HG02678 (cell line): ENCODE measurements at regions not wholly inside any gene's neighbourhood (a gene's known extent, or its start where the extent isn't known, plus 50 kb on each side); places are given as distances from the start of the nearest gene placed in this dataset.

Source experiments
- ATAC-seq: cut with Tn5 transposase; IDR thresholded peaks from one replicate; pipeline ENCODE4 v1.9.1; 2021; ENCODE audit warnings: mild to moderate bottlenecking, moderate library complexity; ENCODE audit not compliant: unreplicated experiment

- ATAC-seq, result no peak
These were observed 661.2 kb downstream of the TBC1D4 start for GRCh38 chr13:74820809-74821208.

DNA sequence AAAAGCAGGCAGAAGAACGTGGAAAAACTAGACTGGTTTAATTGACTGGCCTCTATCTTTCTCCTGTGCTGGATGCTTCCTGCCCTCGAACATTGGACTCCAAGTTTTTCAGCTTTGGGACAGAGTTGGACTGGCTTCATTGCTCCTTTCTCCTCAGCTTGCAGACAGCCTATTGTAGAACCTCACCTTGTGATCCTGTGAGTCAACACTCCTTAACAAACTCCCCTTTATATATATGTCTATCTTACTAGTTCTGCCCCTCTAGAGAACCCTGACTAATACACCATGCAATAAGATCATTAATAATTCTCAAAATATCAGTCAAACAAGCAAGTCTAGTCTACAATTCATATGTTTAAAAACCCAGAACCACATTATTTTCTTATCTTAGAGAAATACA lies 662.4 kb downstream of the TBC1D4 start:
- no peak for ATAC-seq

DNA sequence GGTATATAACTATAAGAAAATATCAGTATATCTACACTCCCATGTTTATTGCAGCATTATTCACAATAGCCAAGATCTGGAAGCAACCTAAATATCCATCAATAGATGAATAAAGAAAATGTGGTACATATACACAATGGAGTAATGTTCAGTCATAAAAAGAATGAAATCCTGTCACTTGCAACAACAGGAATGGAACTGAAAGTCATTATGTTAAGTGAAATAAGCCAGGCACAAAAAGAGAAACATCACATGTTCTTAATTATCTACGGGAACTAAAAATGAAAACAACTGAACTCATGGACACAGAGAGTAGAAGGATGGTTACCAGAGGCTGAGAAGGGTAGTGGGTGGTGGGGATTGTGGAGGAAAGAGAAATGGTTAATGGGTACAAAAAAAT lies 665.2 kb downstream of the TBC1D4 start:
- no peak for ATAC-seq

DNA sequence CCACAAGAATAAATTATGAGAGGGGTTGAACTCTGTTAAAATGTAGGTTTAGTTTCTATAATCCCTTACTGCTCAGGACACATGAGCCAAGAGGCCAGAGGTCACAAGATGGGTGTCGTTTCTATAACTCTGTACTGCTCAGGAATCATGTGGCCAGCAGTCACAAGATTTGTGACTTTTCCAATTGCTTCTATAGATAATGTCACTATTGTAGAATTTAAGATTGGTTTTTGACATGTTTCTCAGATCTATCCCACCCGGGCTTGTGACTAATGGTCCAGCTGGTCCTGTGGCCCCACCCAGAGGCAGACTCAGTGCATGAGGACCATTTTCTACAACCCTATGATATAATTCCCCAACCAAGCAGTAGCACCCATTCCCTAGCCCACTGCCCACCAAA lies 662.0 kb upstream of the KLF12 start:
- no peak for ATAC-seq

- ATAC-seq, result no peak
These were observed 661.3 kb upstream of the KLF12 start for GRCh38 chr13:74795526-74795925.

DNA sequence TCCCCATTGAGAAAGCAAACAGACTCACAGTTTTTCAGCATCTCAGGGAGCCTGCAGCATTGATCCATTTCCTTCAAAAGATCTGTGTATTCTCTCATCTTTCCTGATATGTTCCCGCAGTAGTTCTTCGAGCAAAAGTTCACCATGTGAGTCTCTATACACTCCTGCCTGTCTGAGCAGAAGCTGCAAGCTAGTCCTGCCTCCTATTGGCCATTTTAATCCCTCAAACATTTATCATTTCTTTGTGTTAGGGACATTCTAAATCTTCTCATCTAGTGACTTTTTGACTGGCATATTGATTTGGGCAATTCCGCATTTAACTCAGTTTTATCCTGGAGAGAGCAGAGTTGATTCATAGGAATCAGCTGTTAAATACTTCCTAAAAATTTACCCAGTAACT lies 660.4 kb upstream of the KLF12 start:
- ATAC-seq, result no peak

DNA sequence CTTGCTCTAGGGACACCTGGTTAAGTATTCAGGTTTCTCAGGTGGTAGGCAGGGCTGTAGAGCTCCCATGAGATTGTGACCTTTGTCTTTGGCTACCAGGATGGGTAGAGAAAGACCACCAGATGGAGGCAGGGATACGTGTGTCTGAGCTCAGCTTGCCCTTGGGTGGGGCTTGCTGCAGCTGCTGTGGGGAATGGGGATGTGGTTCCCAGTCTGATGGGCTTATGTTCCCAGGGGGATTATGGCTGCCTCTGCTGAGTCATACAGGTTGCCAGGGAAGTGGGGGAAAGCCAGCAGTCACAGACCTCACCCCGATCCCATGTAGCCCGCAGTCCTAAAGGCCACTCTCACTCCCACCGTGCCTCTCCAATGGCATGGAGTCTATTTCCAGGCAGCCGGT lies 659.9 kb upstream of the KLF12 start:
- ATAC-seq, result no peak

GRCh38 chr13:74784959-74785358 lies 650.8 kb upstream of the KLF12 start:
- no peak for ATAC-seq

DNA sequence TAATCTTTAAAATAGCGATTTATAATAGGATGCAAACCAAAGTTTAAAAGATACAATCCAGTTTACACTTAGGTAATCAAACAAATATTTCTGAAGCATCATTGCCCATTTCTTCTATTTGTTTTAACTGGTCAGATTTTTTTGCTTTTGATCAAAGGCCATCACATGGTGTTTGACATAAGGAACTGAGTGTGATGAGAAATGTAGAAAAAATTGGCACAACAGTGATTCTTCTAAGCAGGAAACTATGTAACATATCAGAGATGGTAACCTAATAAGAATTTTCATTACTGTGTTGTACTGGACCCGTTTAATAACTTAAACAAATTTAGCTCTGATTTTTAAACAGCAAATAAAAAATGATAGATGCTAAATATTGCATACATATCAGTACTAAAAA lies 644.7 kb upstream of the KLF12 start:
- ATAC-seq, result no peak

- ATAC-seq, result no peak
These were observed 643.9 kb upstream of the KLF12 start for GRCh38 chr13:74778087-74778486.

- ATAC-seq, result no peak
These were observed 640.1 kb upstream of the KLF12 start for GRCh38 chr13:74774264-74774663.

DNA sequence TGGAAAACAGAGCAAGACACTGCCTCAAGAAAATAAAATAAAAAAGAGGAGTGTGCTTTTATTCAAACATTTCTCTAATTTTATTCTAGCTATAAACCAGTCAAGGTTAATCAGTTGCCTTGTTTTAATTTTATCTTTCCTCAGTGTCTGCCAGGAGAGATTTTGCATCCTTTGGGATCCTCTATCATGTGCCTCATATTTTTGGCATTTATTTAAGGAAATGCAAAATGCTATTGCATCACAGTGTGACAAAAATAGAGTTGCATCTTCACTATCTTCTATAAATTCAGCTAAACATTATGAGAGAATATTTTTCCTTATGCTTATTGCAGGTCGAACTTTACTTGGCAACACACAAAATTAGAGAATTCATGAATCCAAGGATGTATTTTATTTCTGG lies 639.0 kb upstream of the KLF12 start:
- no peak for ATAC-seq

DNA sequence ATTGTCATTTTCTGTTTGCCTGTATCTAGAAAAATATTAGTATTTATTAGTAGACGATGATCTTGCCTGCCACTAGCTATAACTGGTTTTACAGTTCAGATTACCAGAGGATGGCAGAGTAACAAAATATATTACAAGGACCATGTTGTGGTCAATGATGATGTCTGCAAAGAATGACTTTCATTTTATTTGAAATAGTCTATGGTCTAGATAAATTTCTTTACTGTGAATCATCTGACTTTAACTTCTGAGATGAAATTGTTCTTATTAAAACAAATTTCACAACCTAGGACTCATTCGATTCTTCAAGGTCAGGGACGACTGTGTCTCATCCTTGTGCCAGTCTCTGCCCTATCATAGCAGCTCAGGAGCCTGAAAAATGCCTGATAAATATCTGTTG lies 637.8 kb upstream of the KLF12 start:
- no peak for ATAC-seq

DNA sequence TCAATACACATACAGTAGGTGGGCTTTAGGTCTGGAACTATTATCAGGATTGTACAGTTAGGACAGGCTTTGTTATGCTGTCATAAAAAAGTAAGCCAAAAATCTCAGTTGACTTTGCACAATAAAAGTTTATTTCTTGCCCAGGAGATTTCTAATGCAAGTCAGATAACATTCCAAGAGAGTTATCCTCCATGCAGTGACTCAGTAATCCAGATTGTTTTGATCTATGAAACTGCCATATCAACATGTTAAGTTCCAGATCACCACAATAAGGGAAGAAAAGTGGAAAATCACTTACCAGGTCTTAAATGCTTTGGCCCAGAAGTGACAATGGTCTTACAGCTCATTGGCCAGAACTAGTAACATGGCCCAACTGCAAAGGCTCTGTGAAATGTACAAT lies 636.2 kb upstream of the KLF12 start:
- ATAC-seq, result no peak

- no peak for ATAC-seq
These were observed 635.1 kb upstream of the KLF12 start for GRCh38 chr13:74769333-74769732.

- ATAC-seq, result no peak
These were observed 634.4 kb upstream of the KLF12 start for GRCh38 chr13:74768521-74769085.

DNA sequence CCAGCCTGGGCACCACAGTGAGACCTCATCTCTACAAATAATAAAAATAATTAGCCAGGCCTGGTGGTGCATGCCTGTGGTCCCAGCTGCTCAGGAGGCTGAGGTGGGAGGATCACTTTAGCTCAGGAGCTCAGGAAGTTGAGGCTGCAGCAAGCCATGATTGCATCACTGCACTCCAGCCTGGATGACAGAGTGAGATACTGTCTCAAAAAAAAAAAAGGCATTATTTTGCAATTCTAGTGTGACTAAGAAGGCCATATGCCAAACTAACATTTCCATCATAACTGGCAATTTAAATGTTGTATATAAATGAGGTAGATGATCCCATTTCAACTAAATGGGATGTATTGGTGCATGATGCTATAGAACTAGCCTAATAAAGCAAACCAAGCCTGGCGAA lies 632.8 kb upstream of the KLF12 start:
- no peak for ATAC-seq

DNA sequence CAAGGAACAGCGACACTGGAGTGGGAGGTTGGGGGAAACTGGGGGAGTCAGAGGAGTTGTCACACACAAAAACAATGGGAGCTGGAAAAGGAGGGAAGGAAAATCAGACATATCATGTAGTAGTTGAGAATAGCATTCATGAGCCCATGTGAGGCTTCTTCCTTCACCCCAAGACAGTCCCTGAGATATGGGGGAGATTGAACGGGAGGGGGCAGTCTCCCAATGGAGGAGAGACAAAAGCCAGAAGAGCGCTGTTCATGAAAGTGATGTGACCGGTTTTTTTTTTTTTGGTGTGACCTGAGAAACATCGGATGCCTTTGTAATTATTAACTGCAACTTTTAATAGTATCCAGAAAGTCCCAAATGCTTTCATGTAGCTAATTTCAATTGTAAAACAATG lies 631.8 kb upstream of the KLF12 start:
- ATAC-seq, result no peak

DNA sequence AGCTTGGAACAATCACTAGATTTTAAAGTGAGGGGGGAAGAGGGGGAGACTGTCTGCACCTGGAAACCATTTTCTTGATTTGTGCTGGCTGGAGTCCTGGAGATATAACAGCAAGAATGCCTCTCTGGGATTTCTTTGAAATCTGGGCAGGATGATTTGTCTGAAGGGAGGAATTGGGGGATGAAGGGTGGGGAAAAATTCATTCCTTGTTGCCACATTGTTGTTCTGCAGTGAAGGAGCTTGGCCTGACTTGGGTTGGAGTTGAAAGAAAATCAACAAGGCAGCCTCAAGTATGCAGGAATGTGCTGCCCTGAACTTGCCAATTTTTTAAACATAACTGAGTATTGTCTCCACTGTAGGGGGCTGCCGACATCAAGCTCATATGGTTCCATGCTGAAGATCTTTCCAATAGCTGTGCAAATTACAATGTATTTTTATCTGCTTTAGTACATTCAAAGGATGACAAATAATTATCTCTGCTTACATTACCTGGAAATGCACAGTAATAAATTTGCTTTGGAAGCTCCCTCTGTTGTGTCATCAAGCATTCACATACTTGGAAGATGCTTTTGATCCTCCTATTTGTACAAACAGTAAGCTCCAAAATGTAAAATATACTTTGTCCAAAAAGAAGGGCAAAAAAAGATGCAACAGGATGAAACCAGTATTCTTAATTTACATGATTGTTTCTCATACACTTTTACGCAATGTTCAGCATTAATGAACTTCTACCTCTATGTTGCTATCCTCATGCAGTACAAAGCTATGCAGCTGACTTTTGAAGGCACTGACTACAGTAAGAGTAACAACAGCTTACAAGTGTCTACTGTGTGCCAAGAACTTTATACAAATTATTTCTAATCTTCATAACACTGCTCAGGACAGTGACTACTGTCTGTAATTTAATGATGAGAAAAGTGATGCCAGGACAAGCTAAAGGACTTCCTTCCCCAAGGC lies 627.9 kb upstream of the KLF12 start:
- ATAC-seq, result no peak

- no peak for ATAC-seq
These were observed 624.0 kb upstream of the KLF12 start for GRCh38 chr13:74758188-74758587.

- no peak for ATAC-seq
These were observed 620.9 kb upstream of the KLF12 start for GRCh38 chr13:74755065-74755464.

DNA sequence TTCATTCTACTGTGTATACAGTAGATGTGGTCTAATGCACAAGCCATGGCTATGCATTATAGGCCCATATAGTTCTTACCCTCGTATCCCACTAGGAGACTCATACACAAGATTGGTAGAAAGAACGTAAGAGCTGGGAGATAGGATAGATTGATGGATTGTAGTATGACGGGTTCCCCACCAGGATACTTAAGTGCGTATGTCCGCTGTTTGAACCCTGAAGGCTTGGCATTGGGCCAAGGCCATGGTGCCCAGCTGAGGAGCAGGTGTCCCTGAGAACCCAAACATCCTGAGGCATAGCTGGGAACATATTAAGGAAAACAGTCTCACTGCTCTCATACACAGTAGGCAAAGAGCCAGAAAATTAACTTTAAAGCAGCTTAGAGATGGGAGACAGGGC lies 617.5 kb upstream of the KLF12 start:
- no peak for ATAC-seq
